Chondrocyte (in vitro differentiated cells): ENCODE measurements at regions not wholly inside any gene's neighbourhood (a gene's known extent, or its start where the extent isn't known, plus 50 kb on each side); places are given as distances from the start of the nearest gene placed in this dataset.

Source experiments
- DNase-seq: peaks from one replicate; pipeline ENCODE4 v3.0.0; 2021; ENCODE audit warnings: mixed read lengths, low spot score
- H3K27ac Mint-ChIP-seq: one replicate; pipeline ENCODE4 v1.8.0; 2021; ENCODE audit warnings: mild to moderate bottlenecking, moderate library complexity, mixed read lengths; ENCODE audit not compliant: unreplicated experiment
- H3K27me3 Mint-ChIP-seq: 2 replicates; pipeline ENCODE4 v1.8.0; 2021; ENCODE audit warnings: low read depth, mixed read lengths
- H3K36me3 Mint-ChIP-seq: 2 replicates; pipeline ENCODE4 v1.8.0; 2021; ENCODE audit warnings: low read depth, mixed read lengths
- H3K4me1 Mint-ChIP-seq: 2 replicates; pipeline ENCODE4 v1.8.0; 2021; ENCODE audit warnings: low read depth, mild to moderate bottlenecking, mixed read lengths
- H3K4me3 Mint-ChIP-seq: one replicate; pipeline ENCODE4 v1.8.0; 2021; ENCODE audit warnings: mild to moderate bottlenecking, moderate library complexity, mixed read lengths; ENCODE audit not compliant: unreplicated experiment
- H3K9me3 Mint-ChIP-seq: 2 replicates; pipeline ENCODE4 v1.8.0; 2021; ENCODE audit warnings: low read depth, mixed read lengths
- TF ChIP-seq, protein P1 (sequence below): fragments of 200-600 bp; sonication (generic); IDR thresholded peaks from 2 replicates; pipeline ENCODE4 v1.5.0; 2021; ENCODE audit warnings: antibody characterized with exemption, mild to moderate bottlenecking, moderate library complexity

DNA sequence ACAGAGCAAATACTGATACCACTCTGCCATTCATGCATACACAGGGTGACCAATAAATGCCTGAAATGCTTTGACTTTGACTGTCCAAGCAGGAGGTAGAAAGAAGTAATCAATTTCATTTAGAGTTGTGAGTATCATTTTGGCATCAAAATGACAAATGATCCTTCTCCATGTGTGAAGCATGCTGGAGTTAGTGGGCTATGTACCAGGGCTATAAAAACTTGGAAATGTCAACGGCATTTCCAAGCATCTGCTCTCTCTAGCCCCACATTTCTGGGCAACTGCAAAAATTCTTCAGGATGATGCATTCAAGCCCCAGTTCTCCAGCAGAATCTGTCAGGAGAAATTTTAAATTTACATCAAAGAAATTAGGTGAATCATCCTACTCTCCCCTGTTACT, 208.4 kb upstream of the PTBP2 start:
- H3K36me3 Mint-ChIP-seq, result no peaks in the 10 kb centered on the region

DNA sequence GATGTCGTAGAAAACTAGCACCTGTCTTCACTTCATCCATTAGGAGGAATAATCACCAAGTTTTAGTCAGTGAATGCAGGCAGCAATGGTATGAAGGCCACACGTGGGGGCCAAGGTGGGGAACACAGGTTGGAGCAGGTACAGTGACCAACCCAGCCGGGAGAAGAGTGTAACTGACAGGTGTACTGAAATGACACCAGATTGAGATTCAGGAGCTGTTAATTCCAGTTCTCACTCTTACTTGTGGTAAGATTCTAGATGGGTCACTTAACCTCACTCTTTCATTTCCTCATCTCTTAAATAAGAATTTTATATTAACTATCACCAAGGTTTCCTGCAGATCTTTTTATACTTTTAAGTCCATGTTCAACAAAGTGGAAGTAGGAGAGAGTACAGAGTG, 206.2 kb upstream of the PTBP2 start:
- Mint-ChIP-seq H3K27ac (no peak overlapping the region), H3K36me3 (no peaks in the 10 kb centered on the region), H3K27me3 (peaks cover 7% of the 10 kb centered on the region), H3K4me1 (peaks cover 5% of the 10 kb centered on the region), H3K4me3 (no peak overlapping the region), H3K9me3 (no peaks in the 10 kb centered on the region)
- DNase-seq, result no peak
- TF ChIP-seq, protein P1, sequence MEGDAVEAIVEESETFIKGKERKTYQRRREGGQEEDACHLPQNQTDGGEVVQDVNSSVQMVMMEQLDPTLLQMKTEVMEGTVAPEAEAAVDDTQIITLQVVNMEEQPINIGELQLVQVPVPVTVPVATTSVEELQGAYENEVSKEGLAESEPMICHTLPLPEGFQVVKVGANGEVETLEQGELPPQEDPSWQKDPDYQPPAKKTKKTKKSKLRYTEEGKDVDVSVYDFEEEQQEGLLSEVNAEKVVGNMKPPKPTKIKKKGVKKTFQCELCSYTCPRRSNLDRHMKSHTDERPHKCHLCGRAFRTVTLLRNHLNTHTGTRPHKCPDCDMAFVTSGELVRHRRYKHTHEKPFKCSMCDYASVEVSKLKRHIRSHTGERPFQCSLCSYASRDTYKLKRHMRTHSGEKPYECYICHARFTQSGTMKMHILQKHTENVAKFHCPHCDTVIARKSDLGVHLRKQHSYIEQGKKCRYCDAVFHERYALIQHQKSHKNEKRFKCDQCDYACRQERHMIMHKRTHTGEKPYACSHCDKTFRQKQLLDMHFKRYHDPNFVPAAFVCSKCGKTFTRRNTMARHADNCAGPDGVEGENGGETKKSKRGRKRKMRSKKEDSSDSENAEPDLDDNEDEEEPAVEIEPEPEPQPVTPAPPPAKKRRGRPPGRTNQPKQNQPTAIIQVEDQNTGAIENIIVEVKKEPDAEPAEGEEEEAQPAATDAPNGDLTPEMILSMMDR, result no peak

More for the DNA sequence above, 208.4 kb upstream of the PTBP2 start:
- no peak overlapping the region for H3K4me3 Mint-ChIP-seq
- H3K4me1 Mint-ChIP-seq, result peaks cover 5% of the 10 kb centered on the region
- no peaks in the 10 kb centered on the region for H3K9me3 Mint-ChIP-seq
- TF ChIP-seq, protein P1, result no peak
- H3K27ac Mint-ChIP-seq, result no peak overlapping the region
- no peak for DNase-seq
- peaks cover 13% of the 10 kb centered on the region for H3K27me3 Mint-ChIP-seq

DNA sequence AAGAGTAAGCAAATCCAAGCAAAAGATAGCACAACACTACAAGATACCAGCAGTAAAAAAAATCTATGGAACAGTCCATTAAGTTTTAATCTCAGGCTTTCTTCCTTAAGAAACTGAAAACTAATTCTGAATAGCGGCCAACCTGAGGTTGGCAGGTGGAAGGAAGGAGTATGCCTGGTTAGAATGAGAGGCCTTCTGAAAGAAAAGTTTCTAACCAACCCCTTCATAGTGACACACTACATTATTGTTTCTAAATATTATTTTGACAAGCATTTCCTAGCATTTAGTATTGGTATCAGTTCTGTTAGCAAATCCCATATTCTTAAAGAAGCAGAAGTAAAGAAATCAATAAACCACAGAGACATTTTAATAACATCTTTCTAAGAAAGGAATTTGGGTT, 205.7 kb upstream of the PTBP2 start:
- no peak for DNase-seq
- Mint-ChIP-seq H3K4me3 (no peak overlapping the region), H3K27me3 (peaks cover 5% of the 10 kb centered on the region), H3K36me3 (no peaks in the 10 kb centered on the region), H3K4me1 (peaks cover 9% of the 10 kb centered on the region), H3K27ac (no peak overlapping the region), H3K9me3 (no peaks in the 10 kb centered on the region)
- TF ChIP-seq, protein P1, result no peak

DNA sequence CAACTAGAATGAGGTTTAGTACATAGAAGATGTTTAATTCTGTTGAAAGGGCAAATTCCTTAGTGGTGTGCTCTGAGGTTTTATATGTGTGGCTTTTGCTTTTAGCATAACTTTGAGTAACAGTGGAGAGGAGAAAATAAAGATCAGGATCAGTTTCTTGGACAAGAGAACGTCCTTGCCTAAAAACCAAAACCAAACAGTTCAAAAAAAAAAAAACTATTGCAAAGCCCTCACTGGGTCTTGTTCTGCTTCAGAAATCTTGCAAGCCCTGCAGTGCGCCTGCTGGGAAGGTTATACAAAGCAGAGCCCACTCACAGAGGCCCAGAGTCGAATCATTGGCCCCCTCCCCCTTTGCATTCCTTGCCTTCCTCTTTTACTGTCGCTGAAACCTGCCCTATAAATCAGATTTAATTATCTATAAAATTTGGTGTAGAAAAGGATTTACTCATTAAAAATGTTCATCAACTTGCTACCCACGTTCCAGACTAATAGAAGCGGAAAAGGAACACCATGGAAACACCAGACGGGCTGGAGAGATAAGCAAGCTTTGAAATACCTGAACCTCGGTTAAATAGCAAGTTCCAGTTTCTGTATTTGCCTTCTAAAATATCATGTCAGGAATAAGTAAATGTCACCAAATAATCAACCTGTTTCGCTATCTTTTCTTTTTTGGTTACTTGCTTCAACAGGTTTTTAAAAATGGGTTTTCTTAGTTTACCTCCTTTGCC, 201.6 kb upstream of the PTBP2 start:
- peaks cover 12% of the 10 kb centered on the region for H3K4me1 Mint-ChIP-seq
- TF ChIP-seq, protein P1, result no peak
- H3K4me3 Mint-ChIP-seq, result no peak overlapping the region
- DNase-seq, result no peak
- no peak overlapping the region for H3K27ac Mint-ChIP-seq
- no peaks in the 10 kb centered on the region for H3K27me3 Mint-ChIP-seq
- H3K9me3 Mint-ChIP-seq, result no peaks in the 10 kb centered on the region
- no peaks in the 10 kb centered on the region for H3K36me3 Mint-ChIP-seq

DNA sequence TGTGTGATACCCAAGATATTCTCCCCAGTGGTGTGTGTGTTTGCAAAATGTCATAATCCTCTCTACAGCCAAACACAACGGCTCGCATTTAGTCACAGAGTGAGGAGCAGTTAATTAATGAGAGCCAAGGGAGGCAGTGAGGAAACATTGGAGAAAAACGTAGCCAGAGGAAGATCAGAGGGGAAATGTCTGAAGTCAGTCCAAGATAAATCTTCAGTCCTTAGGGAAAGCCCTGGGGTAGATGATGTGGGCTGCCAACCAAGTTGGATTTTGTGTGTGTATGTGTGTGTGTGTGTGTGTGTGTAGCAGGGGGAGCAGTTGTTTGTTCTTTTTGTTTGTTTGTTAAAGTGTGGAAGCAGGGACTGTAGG, 201.0 kb upstream of the PTBP2 start:
- TF ChIP-seq, protein P1, result no peak
- Mint-ChIP-seq H3K36me3 (no peaks in the 10 kb centered on the region), H3K27ac (no peak overlapping the region), H3K27me3 (no peaks in the 10 kb centered on the region), H3K9me3 (no peaks in the 10 kb centered on the region), H3K4me3 (no peak overlapping the region), H3K4me1 (peaks cover 12% of the 10 kb centered on the region)
- DNase-seq, result no peak
